Colonic mucosa (tissue), 4 donors: ENCODE measurements at regions not wholly inside any gene's neighbourhood (a gene's known extent, or its start where the extent isn't known, plus 50 kb on each side); places are given as distances from the start of the nearest gene placed in this dataset.

Experiments used
- DNase-seq: peaks from one replicate; pipeline ENCODE4 v3.0.0-alpha.2; 2020
- H3K27ac ChIP-seq: fragments of 200-600 bp; one replicate; pipeline ENCODE4 v1.8.0; 2021
- H3K27me3 ChIP-seq: fragments of 200-600 bp; one replicate; pipeline ENCODE4 v1.8.0; 2021
- H3K36me3 ChIP-seq: fragments of 200-600 bp; one replicate; pipeline ENCODE4 v1.8.0; 2021
- H3K4me1 ChIP-seq: fragments of 200-600 bp; one replicate; pipeline ENCODE4 v1.8.0; 2021; ENCODE audit warnings: mild to moderate bottlenecking
- H3K4me3 ChIP-seq: fragments of 200-600 bp; one replicate; pipeline ENCODE4 v1.8.0; 2021
- H3K9ac ChIP-seq, 2 donors: one replicate each; pipeline ENCODE4 v1.7.0; 2013; ENCODE audit warnings: control low read depth in 2 of 2, low read depth in 2 of 2, low read length in 2 of 2
- H3K9me3 ChIP-seq: fragments of 200-600 bp; one replicate; pipeline ENCODE4 v1.8.0; 2021
- intact Hi-C: fragments of 100-400 bp; cut with DNase I; formaldehyde crosslinking; loops from one replicate; pipeline ENCODE4 v1.14.1; 2022
- TF ChIP-seq, protein P1 (sequence below): fragments of 200-600 bp; IDR thresholded peaks from one replicate; pipeline ENCODE4 v1.8.0; 2022; ENCODE audit warnings: antibody characterized with exemption, mild to moderate bottlenecking
- donor health status: healthy.
- donor health status: DM: no; HTN: no; CAD: no.
- donor health status: DM: no; HTN: no; CAD: no.

DNA sequence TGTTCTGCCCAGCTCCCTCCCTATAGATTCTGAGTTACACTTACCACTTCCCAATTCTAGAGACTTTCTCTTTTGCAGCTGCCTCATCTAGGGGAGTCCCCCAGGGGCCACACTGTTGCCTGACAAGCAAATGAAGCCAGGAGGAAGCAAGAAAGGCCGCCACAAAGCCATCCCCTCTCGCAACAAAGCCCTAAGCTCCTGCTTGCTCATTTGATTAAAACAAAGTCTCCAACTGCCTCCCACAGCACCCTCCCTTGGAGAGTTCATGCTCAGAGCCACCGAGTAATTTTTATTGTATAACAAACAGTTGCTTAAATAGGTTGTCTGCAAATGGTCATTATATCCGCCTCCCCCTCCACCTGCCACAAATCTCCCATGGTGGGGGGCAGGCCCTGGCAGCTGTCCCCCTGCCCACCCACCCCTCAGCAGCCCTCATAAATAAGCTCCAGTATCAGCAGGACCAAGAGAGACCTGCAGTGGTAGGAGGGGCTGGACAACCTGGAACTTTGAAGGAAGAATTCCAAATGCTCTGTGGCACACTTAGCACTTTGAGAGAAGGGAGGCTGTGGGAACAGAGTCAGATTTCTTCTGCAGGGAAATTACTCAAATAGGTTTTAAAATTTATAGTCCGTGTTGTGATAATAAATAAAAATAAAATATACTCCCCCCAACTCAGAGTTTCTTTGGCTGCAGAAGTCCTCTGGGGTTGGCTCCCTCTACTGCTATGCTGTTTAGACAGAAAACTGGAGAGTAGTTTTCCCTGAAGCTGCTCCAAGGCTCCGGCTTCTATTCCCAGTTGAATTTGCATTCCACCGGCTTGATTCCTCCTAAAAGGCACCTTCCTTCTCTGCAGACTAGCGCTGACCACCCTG lies 237.5 kb downstream of the TTLL7 start:
- H3K27ac ChIP-seq: no peak overlapping the region
- TF ChIP-seq, protein P1, sequence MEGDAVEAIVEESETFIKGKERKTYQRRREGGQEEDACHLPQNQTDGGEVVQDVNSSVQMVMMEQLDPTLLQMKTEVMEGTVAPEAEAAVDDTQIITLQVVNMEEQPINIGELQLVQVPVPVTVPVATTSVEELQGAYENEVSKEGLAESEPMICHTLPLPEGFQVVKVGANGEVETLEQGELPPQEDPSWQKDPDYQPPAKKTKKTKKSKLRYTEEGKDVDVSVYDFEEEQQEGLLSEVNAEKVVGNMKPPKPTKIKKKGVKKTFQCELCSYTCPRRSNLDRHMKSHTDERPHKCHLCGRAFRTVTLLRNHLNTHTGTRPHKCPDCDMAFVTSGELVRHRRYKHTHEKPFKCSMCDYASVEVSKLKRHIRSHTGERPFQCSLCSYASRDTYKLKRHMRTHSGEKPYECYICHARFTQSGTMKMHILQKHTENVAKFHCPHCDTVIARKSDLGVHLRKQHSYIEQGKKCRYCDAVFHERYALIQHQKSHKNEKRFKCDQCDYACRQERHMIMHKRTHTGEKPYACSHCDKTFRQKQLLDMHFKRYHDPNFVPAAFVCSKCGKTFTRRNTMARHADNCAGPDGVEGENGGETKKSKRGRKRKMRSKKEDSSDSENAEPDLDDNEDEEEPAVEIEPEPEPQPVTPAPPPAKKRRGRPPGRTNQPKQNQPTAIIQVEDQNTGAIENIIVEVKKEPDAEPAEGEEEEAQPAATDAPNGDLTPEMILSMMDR: no peak
- intact Hi-C loops: no loop called here
- H3K4me3 ChIP-seq: no peak overlapping the region
- H3K9me3 ChIP-seq: no peaks in the 10 kb centered on the region
- no peak overlapping the region for H3K9ac ChIP-seq
- no peak for DNase-seq
- no peaks in the 10 kb centered on the region for H3K4me1 ChIP-seq
- no peaks in the 10 kb centered on the region for H3K36me3 ChIP-seq
- no peaks in the 10 kb centered on the region for H3K27me3 ChIP-seq

DNA sequence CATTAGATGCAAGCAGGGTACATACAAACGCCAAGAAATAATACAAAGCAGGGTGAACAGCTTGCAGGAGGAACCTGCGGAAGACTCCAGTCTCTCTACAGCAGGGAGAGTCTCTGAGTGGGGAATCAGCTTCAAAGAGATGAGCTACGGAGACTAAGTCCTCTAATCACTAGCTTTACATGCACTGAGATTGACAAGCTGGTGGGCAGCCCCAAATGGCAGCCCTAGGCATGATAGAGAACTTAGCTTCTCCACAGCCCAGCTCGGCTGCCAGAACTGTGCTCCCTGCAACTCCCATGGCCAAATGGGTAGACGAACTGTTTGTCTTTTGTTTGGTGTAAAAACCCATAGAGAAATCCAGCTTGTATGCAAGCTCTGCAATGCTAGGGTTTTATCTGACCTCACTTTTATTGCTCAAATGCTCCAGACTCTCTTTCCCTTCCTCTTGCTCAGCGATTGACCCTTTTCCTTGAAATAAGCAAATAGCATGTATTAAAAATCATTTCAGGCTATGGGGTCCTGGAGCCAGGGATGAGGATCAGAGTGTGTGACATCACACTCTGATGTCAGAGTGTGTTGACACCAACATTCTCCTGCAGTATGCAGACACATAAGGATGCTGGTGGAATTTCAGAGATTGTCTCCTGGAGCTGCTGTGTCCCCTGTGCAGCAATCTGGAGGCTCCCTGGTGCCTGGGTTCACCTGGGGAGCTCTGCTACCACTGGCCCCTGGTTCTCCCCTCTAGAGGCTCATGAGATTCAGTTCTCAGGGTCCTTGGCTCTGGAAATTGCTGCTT lies 238.5 kb downstream of the TTLL7 start:
- no peaks in the 10 kb centered on the region for H3K4me1 ChIP-seq
- no peak overlapping the region for H3K4me3 ChIP-seq
- H3K9me3 ChIP-seq: no peaks in the 10 kb centered on the region
- no peaks in the 10 kb centered on the region for H3K36me3 ChIP-seq
- H3K27me3 ChIP-seq: no peaks in the 10 kb centered on the region
- no peak overlapping the region for H3K27ac ChIP-seq
- DNase-seq: no peak
- TF ChIP-seq, protein P1: no peak
- H3K9ac ChIP-seq: no peak overlapping the region
- intact Hi-C loops: no loop called here

DNA sequence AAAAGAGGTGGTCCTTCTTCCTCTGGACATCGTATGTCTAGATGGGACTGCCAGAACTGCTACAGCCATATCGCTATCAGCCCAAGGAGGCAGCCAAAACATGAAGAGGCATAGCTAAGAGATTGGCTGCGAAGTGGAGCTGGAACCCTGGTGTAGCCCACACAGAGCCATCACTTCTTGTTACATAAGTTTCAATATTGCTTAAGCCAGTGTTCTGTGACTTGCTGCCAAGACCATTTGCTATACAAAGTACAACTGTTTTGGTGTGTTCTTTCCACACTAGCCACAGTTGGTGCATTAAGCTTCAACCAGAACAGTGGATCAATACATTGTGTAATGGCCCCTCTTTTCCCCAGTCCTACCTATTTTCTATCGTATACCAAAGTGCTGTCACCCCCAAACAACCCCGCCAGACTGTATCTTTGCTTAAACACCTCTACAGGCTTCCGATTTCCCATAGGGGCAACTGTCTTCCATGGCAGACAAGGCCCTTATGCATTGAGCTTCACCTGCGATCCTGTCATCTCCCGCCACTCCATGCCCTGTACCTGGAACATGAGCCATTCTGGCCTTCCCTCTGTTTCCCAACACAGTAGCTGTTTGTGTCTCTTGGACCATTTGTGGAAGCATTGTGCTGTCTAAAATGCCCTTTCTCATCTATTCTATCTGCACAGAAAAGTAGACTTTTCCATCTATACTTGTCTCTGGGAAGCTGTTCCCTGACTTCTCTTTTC lies 241.8 kb downstream of the TTLL7 start:
- H3K4me1 ChIP-seq: no peaks in the 10 kb centered on the region
- no peak overlapping the region for H3K4me3 ChIP-seq
- no peak overlapping the region for H3K27ac ChIP-seq
- intact Hi-C loops: no loop called here
- H3K9me3 ChIP-seq: no peaks in the 10 kb centered on the region
- DNase-seq: no peak
- TF ChIP-seq, protein P1: no peak
- H3K27me3 ChIP-seq: no peaks in the 10 kb centered on the region
- no peak overlapping the region for H3K9ac ChIP-seq
- H3K36me3 ChIP-seq: no peaks in the 10 kb centered on the region

DNA sequence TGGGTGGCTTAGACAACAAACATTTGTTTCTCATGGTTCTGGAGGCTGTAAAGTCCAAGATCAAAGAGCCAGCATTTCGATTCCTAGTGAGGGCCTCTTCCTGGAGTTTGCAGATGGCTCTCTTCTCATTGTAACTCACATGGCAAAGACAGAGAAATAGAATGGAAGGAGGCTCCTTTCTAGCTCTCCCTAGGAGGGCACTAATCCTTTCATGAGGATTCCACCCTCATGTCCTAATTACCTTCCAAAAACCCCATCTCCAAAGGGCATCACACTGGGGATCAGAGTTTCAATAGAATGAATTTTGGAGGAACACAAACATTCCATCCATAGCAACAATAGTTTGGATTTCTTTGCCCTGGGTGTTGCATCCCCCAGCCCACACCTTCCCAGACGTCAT lies 247.3 kb downstream of the TTLL7 start:
- TF ChIP-seq, protein P1: no peak
- H3K4me3 ChIP-seq: no peak overlapping the region
- no peaks in the 10 kb centered on the region for H3K9me3 ChIP-seq
- H3K4me1 ChIP-seq: no peaks in the 10 kb centered on the region
- no peaks in the 10 kb centered on the region for H3K36me3 ChIP-seq
- no peak for DNase-seq
- no peak overlapping the region for H3K9ac ChIP-seq
- intact Hi-C loops: no loop called here
- no peak overlapping the region for H3K27ac ChIP-seq
- H3K27me3 ChIP-seq: no peaks in the 10 kb centered on the region

DNA sequence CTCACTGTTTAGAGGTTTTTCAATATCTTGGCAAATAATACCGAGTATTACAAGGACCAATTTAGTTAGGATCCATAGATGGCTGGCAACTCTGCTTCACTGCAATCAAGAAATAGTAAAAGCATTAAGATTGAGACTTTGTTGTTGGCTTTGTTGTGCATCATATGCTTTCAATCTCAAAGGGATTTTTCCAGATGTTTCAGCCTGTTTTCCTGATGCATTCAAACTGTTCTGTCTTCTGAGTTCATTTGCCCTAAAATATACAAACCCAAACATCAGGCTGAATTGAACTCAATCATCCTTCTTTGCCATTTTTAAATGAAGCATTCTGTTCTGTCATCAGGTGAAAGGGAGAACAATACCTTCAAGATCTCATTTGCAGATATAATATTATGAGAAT lies 248.7 kb downstream of the TTLL7 start:
- H3K9me3 ChIP-seq: no peaks in the 10 kb centered on the region
- no peak overlapping the region for H3K9ac ChIP-seq
- no peak overlapping the region for H3K27ac ChIP-seq
- no peak for DNase-seq
- no peaks in the 10 kb centered on the region for H3K4me1 ChIP-seq
- H3K4me3 ChIP-seq: no peak overlapping the region
- TF ChIP-seq, protein P1: no peak
- H3K27me3 ChIP-seq: no peaks in the 10 kb centered on the region
- intact Hi-C loops: no loop called here
- no peaks in the 10 kb centered on the region for H3K36me3 ChIP-seq
